ENCODE measurements at regions not wholly inside any gene's neighbourhood (a gene's known extent, or its start where the extent isn't known, plus 50 kb on each side); places are given as distances from the start of the nearest gene placed in this dataset.

DNA sequence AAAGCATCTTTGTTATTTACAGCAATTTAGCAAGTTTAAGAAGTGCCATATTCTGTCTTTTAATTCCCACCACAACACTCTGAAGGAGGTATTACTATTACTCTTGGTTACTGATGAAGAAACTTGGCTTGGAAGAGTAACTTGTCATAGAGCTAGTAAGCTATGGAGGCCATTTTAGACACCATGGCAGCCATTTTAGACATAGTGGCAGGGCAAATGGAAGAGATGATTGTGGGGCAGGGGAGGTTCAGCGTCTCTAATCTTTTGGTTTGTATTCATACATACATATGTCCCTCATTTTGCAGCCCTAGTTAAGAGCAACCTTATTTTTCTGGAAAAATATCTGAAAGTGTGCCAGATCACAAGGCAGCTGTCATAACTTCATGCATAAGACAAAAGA lies 82.6 kb upstream of the SOX1 start:
- no peak for TF ChIP-seq CTCF (IDR thresholded peaks at IDR 0.05; ENCODE audit: low read depth, low read length, missing control alignments)
- in situ Hi-C loops (cut with HindIII; ENCODE audit: low pct_ligation_motif_present, low sequenced_read_pairs), result no loop called here
- Histone ChIP-seq H3K36me3 (replicated peaks) (no peaks in the 10 kb centered on the region), H3K27ac (no peak overlapping the region), H3K4me3 (ENCODE audit: low read depth, low read length) (no peak overlapping the region), H3K27me3 (replicated peaks) (no peaks in the 10 kb centered on the region)
- DNase-seq, result no peak

- in situ Hi-C loops (cut with HindIII; ENCODE audit: low pct_ligation_motif_present, low sequenced_read_pairs), result no loop called here
- no peak for TF ChIP-seq CTCF (IDR thresholded peaks at IDR 0.05; ENCODE audit: low read depth, low read length, missing control alignments)
- DNase-seq, result no peak
Measured at GRCh38 chr13:111990362-111990761, 76.6 kb upstream of the SOX1 start.

DNA sequence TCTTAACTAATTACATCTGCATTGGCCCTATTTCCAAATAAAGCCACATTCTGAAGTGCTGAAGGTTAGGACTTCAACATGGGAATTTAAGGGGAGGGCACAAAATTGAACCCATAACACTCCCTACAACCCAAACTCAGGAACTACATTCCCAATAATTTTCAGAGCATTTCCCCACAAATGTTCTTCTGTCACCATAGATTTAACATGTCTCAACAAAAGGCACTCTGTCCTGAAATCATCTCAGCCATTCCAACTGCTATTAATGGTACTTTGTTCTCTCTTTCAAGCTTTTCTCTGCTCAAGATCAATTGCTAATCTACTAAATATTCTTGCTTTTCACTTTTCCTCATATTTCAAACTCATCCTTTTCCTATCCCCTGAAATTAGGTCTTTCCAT lies 74.0 kb upstream of the SOX1 start:
- DNase-seq, result no peak
- Histone ChIP-seq H3K4me3 (ENCODE audit: low read depth, low read length) (no peak overlapping the region), H3K36me3 (replicated peaks) (no peaks in the 10 kb centered on the region), H3K27ac (no peak overlapping the region), H3K27me3 (replicated peaks) (no peaks in the 10 kb centered on the region)
- no peak for TF ChIP-seq CTCF (IDR thresholded peaks at IDR 0.05; ENCODE audit: low read depth, low read length, missing control alignments)
- in situ Hi-C loops (cut with HindIII; ENCODE audit: low pct_ligation_motif_present, low sequenced_read_pairs), result no loop called here

More at GRCh38 chr13:111990362-111990761, 76.6 kb upstream of the SOX1 start:
- H3K27ac ChIP-seq, result no peak overlapping the region
- H3K36me3 ChIP-seq (replicated peaks), result no peaks in the 10 kb centered on the region
- H3K4me3 ChIP-seq (ENCODE audit: low read depth, low read length), result no peak overlapping the region
- no peaks in the 10 kb centered on the region for H3K27me3 ChIP-seq (replicated peaks)

DNA sequence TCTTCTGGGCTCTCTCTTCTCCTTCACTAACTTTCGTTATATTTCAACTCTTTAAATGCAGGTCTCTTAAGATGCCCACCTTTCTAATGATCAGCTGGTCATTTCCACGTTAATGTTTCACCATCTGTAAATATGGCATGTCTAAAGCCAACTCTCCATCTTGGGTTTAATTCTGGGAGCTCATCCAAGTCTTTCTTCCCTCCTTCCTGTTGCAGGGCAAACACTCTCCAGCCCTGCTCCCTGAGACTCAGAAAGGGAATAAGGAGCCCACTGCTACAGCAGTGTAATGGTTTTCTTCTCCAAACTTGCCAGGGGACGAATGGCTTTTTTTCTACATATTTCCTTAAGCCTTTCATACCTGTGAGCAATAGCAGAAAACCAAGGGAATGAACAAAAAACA lies 73.3 kb upstream of the SOX1 start:
- H3K36me3 ChIP-seq (replicated peaks), result no peaks in the 10 kb centered on the region
- H3K27ac ChIP-seq, result no peak overlapping the region
- no peaks in the 10 kb centered on the region for H3K27me3 ChIP-seq (replicated peaks)
- in situ Hi-C loops (cut with HindIII; ENCODE audit: low pct_ligation_motif_present, low sequenced_read_pairs), result no loop called here
- DNase-seq, result no peak
- H3K4me3 ChIP-seq (ENCODE audit: low read depth, low read length), result no peak overlapping the region
- no peak for TF ChIP-seq CTCF (IDR thresholded peaks at IDR 0.05; ENCODE audit: low read depth, low read length, missing control alignments)

DNA sequence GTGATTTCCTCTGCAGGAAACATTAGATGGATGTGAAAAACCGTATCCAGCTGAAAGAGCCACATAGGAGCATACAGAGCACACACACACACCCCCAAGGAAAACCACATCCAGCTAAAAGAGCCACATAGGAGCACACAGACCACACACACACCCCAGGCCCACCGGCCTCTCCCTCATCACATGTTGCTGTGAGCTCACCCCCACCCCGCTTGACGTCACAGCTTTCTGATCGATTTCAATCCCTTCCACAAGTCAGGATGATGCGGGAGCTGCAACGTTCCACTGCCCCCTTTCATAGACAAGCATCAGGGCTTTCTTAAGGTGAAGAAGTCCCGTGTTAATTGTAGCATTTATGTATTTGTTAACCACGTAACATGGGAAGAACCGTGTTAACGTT lies 72.4 kb upstream of the SOX1 start:
- Histone ChIP-seq H3K36me3 (replicated peaks) (no peaks in the 10 kb centered on the region), H3K4me3 (ENCODE audit: low read depth, low read length) (no peak overlapping the region), H3K27me3 (replicated peaks) (no peaks in the 10 kb centered on the region), H3K27ac (no peak overlapping the region)
- no peak for DNase-seq
- TF ChIP-seq CTCF (IDR thresholded peaks at IDR 0.05; ENCODE audit: low read depth, low read length, missing control alignments), result no peak
- in situ Hi-C loops (cut with HindIII; ENCODE audit: low pct_ligation_motif_present, low sequenced_read_pairs), result no loop called here

- TF ChIP-seq CTCF (IDR thresholded peaks at IDR 0.05; ENCODE audit: low read depth, low read length, missing control alignments), result no peak
- DNase-seq, result no peak
- H3K27ac ChIP-seq, result no peak overlapping the region
- H3K27me3 ChIP-seq (replicated peaks), result no peaks in the 10 kb centered on the region
- no peak overlapping the region for H3K4me3 ChIP-seq (ENCODE audit: low read depth, low read length)
- in situ Hi-C loops (cut with HindIII; ENCODE audit: low pct_ligation_motif_present, low sequenced_read_pairs), result no loop called here
- no peaks in the 10 kb centered on the region for H3K36me3 ChIP-seq (replicated peaks)
Measured at GRCh38 chr13:111999352-111999751, 67.6 kb upstream of the SOX1 start.
